ENCODE measurements at regions not wholly inside any gene's neighbourhood (a gene's known extent, or its start where the extent isn't known, plus 50 kb on each side); places are given as distances from the start of the nearest gene placed in this dataset.
"Not testable (repeated sequence)": the region's sequence is repeated elsewhere in the genome, so short reads cannot be mapped to it uniquely, and the experiment has no call there.

- no peak for TF ChIP-seq CTCF (conservative IDR thresholded peaks at IDR 0.05; ENCODE audit: low read depth, low read length)
- no peak overlapping the region for H3K4me3 ChIP-seq (ENCODE audit: low read depth, low read length)
- DNase-seq (ENCODE audit: low read depth), result no peak
Measured at GRCh38 chr12:97862072-97862471, 399.5 kb downstream of the RMST start.

DNA sequence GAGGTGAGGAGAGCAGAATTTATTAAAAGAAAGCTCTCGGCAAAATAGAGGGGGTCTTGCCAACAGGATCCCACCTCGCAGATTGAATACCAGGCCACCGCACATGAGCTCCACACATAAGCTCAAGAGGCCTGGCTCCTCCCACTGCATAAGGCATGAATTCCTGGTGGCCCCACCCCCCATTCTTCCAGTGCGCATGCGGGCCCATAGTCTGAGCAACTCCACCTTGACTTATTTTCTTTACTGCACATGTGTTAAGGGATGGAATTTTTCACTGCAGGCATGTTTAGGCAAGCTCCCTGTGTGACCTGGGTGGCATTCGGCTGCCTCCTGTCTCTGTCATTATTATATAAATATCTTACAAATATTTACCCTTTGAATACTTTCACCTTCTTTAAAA, 412.5 kb downstream of the RMST start:
- H3K4me3 ChIP-seq (ENCODE audit: low read depth, low read length), result no peak overlapping the region
- DNase-seq (ENCODE audit: low read depth), result no peak
- no peak for TF ChIP-seq CTCF (conservative IDR thresholded peaks at IDR 0.05; ENCODE audit: low read depth, low read length)

GRCh38 chr12:97876780-97877179, 414.2 kb downstream of the RMST start:
- DNase-seq (ENCODE audit: low read depth), result no peak
- no peak overlapping the region for H3K4me3 ChIP-seq (ENCODE audit: low read depth, low read length)
- TF ChIP-seq CTCF (conservative IDR thresholded peaks at IDR 0.05; ENCODE audit: low read depth, low read length), result no peak

GRCh38 chr12:97877404-97877803, 414.8 kb downstream of the RMST start:
- no peak for DNase-seq (ENCODE audit: low read depth)
- no peak for TF ChIP-seq CTCF (conservative IDR thresholded peaks at IDR 0.05; ENCODE audit: low read depth, low read length)
- no peak overlapping the region for H3K4me3 ChIP-seq (ENCODE audit: low read depth, low read length)

DNA sequence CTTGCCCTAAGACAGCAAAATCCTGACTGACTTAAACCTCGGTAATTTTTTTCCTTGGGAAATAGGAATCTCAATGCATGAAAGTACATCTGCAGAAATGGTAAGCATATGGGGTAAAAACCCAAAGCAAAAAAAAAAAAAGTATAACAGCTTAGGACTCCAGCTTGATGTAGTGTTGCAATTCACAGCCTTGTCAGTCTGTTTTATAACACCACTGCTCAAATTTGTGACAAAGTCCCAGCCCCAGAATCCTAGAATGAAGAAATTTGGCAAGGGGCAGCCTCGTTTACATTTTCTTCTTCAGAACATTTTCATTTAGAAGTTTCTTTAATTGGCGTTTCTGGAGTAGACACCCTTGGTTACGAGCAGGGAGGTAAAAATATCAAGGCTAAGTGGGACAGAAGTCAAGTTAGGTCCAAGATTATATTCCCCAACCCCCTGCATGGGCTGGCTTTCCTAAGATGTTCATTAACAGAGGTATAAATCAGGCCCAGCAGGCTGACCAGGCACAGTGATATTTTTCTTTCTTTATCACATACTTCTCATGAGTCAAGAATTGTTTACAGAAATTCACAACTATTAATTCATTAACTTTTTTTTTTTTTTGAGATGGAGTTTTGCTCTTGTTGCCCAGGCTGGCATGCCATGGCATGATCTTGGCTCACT, 424.0 kb downstream of the RMST start:
- DNase-seq (ENCODE audit: low read depth), result no peak
- no peak overlapping the region for H3K4me3 ChIP-seq (ENCODE audit: low read depth, low read length)
- no peak for TF ChIP-seq CTCF (conservative IDR thresholded peaks at IDR 0.05; ENCODE audit: low read depth, low read length)

DNA sequence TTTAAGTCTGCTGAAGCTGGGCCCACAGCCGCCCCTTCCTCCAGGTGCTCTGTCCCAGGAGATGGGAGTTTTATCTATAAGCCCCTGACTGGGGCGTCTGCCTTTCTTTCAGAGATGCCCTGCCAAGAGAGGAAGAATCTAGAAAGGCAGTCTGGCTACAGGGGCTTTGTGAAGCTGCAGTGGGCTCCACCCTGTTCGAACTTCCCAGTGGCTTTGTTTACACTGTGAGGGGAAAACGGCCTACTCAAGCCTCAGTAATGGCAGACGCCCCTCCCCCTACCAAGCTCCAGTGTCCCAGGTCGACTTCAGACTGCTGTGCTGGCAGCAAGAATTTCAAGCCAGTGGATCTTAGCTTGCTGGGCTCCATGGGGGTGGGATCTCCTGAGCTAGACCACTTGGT, 435.3 kb downstream of the RMST start:
- H3K4me3 ChIP-seq (ENCODE audit: low read depth, low read length); DNase-seq (ENCODE audit: low read depth): not testable (repeated sequence)

DNA sequence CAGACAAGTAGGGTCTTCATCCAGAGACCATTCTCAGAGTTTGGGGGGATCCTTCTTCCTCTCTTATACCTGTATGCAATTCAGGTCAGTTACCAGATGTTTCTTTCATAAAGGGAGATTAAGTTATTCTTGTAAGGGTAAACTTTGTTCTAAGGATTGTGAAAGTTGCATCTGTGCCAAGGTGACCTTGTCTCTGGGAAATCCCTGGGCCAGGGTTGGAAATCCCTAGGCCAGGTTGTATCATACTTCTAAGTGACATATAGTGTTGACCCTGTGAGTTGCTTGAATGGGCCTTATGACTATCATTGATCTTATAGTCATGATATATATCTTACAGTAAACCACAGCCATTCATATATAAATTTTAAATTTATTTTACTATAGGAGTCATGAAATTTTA, 436.9 kb downstream of the RMST start:
- DNase-seq (ENCODE audit: low read depth), result no peak
- H3K4me3 ChIP-seq (ENCODE audit: low read depth, low read length), result no peak overlapping the region
- TF ChIP-seq CTCF (conservative IDR thresholded peaks at IDR 0.05; ENCODE audit: low read depth, low read length), result no peak

Measured in epithelial cell of proximal tubule (primary cell).